NB4 (cell line): ENCODE measurements at regions not wholly inside any gene's neighbourhood (a gene's known extent, or its start where the extent isn't known, plus 50 kb on each side); places are given as distances from the start of the nearest gene placed in this dataset.

Experiments
- DNase-seq: peaks from one replicate; pipeline ENCODE4 v3.0.0; 2010; ENCODE audit warnings: low read depth
- H3K4me3 ChIP-seq: one replicate; pipeline ENCODE4 v1.5.1; 2011; ENCODE audit warnings: mild to moderate bottlenecking, low read depth, low read length, moderate library complexity
- MYC ChIP-seq: IDR thresholded peaks from 2 replicates; pipeline ENCODE4 v1.6.1; 2011; ENCODE audit warnings: low read depth, low read length
- POLR2A ChIP-seq: IDR thresholded peaks from 2 replicates; pipeline ENCODE4 v1.6.1; 2011; ENCODE audit warnings: mild to moderate bottlenecking; ENCODE audit not compliant: insufficient read length; ENCODE audit errors: extremely low read depth
- TF ChIP-seq, protein P1 (sequence below): IDR thresholded peaks from 2 replicates; pipeline ENCODE4 v1.6.1; 2011; ENCODE audit warnings: low read depth, low read length
- TF ChIP-seq, protein P2 (sequence below): IDR thresholded peaks from one replicate; pipeline ENCODE4 v1.5.1; 2012; ENCODE audit warnings: low read depth, low read length

DNA sequence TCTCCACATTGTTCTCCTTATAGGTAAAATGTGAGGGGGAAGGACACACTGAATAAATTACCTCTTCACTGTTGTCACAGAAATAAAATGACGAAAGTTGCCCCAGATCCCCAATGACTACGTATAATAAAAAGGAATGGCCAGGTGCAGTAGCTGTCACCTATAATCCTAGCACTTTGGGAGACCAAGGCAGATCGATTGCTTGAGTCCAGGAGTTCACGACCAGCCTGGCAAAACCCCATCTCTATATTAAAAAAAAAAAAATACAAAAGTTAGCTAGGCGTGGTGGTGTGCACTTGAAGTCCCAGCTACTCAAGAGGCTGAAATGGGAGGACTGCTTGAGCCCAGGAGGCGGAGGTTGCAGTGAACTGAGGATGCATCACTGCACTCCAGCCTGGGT lies 82.2 kb upstream of the APC start:
- H3K4me3 ChIP-seq, result no peak overlapping the region
- no peak for DNase-seq
- no peak for TF ChIP-seq POLR2A
- TF ChIP-seq, protein P1, sequence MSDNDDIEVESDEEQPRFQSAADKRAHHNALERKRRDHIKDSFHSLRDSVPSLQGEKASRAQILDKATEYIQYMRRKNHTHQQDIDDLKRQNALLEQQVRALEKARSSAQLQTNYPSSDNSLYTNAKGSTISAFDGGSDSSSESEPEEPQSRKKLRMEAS, result no peak
- TF ChIP-seq, protein P2, sequence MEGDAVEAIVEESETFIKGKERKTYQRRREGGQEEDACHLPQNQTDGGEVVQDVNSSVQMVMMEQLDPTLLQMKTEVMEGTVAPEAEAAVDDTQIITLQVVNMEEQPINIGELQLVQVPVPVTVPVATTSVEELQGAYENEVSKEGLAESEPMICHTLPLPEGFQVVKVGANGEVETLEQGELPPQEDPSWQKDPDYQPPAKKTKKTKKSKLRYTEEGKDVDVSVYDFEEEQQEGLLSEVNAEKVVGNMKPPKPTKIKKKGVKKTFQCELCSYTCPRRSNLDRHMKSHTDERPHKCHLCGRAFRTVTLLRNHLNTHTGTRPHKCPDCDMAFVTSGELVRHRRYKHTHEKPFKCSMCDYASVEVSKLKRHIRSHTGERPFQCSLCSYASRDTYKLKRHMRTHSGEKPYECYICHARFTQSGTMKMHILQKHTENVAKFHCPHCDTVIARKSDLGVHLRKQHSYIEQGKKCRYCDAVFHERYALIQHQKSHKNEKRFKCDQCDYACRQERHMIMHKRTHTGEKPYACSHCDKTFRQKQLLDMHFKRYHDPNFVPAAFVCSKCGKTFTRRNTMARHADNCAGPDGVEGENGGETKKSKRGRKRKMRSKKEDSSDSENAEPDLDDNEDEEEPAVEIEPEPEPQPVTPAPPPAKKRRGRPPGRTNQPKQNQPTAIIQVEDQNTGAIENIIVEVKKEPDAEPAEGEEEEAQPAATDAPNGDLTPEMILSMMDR, result no peak
- no peak for TF ChIP-seq MYC

DNA sequence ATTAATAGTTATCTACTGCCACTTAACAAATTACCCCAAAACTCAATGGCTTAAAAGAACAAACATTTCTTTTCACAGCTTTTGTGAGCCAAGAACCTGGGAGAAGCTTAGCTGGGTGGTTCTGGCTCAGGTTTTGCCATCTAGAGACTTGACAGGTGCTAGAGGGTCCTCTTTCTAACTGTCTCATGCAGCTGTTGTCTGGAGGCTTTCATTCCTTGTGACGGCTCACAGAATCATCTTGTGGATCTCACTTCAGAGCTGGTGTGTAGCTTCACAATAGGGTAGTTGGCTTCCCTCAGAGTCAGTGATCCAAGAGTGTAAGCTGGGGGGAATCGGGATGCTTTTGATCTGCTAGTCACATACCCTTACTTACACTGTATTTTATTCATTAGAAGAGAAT lies 81.2 kb upstream of the APC start:
- TF ChIP-seq, protein P1, result no peak
- TF ChIP-seq MYC (no peak), POLR2A (no peak)
- TF ChIP-seq, protein P2, result no peak
- DNase-seq, result no peak
- H3K4me3 ChIP-seq, result no peak overlapping the region

DNA sequence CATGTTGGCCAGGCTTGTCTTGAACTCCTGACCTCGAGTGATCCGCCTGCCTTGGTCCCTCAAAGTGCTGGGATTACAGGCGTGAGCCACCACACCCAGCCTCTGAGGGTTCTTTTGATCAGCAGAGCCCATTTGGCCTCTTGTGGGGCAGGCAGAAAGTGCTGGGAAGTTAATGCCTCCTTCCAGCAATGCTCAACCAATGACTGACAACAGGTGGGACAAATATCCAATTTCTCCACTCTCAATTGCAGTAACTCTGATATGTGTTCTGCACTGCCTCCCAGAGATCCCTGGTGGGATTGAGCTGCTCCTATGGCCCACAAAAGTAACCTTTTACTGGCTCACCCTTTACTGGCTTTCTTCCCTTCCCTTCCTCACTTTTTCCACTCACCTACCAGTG lies 79.9 kb upstream of the APC start:
- no peak overlapping the region for H3K4me3 ChIP-seq
- TF ChIP-seq POLR2A (no peak), MYC (no peak)
- TF ChIP-seq, protein P1, result no peak
- TF ChIP-seq, protein P2, result no peak
- no peak for DNase-seq

DNA sequence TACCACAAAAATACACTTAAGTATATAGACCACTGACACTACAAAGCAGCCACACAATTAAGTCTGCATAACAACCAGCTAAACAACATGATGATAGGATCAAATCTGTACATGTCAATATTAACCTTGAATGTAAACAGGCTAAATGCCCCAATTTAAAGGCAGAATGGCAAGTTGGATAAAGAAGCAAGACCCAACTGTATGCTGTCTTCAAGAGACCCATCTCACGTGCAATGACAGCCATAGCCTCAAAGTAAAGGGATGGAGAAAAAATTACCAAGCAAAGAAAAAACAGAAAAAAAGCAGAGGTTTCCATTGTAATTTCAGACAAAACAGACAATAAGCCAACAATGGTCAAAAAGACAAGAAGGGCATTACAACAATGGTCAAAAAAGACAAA lies 77.3 kb upstream of the APC start:
- H3K4me3 ChIP-seq, result no peak overlapping the region
- TF ChIP-seq, protein P1, result no peak
- TF ChIP-seq MYC (no peak), POLR2A (no peak)
- TF ChIP-seq, protein P2, result no peak
- DNase-seq, result no peak

DNA sequence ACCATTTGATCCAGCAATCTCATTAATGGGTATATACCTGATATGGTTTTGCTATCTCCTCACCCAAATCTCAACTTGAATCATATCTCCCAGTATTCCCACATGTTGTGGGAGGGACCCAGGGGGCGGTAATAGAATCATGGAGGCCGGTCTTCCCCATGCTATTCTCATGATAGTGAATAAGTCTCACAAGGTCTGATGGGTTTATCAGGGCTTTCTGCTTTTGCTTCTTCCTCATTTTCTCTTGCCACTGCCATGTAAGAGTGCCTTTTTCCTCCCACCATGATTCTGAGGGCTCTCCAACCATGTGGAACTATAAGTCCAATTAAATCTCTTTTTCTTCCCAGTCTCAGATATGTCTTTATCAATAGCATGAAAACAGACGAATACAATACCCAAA lies 74.5 kb upstream of the APC start:
- TF ChIP-seq, protein P1, result no peak
- TF ChIP-seq, protein P2, result no peak
- TF ChIP-seq POLR2A, result no peak
- no peak for TF ChIP-seq MYC
- DNase-seq, result no peak
- no peak overlapping the region for H3K4me3 ChIP-seq

DNA sequence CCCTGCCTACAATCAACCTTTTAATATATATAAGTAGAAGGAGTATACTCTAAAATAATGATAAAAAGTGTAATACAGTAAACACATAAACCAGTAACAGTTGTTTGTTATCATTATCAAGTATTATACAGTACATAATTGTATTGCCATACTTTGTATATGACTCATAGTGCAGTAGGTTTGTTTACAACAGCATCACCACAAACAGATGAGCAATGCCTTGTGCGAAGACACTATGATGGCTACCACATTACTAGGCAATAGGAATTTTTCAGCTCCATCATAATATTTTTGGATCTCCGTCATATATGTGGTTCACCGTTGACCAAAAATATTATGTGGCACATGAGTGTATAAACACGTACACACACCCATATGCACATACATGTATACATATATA lies 69.7 kb upstream of the APC start:
- no peak for DNase-seq
- TF ChIP-seq, protein P2, result no peak
- H3K4me3 ChIP-seq, result no peak overlapping the region
